DMS53 treated with DMSO at 0.1 percent for 48 hours (cell line): ENCODE measurements at regions not wholly inside any gene's neighbourhood (a gene's known extent, or its start where the extent isn't known, plus 50 kb on each side); places are given as distances from the start of the nearest gene placed in this dataset.

Experiments
- DNase-seq: peaks from one replicate; lab custom pipeline; 2025; ENCODE audit not compliant: unreplicated experiment; lab: John Stamatoyannopoulos, UW

- DNase-seq: no peak
Measured at GRCh38 chr9:23537192-23538066, 288.6 kb downstream of the ELAVL2 start.

- no peak for DNase-seq
Measured at GRCh38 chr9:23538067-23538402, 288.0 kb downstream of the ELAVL2 start.

DNA sequence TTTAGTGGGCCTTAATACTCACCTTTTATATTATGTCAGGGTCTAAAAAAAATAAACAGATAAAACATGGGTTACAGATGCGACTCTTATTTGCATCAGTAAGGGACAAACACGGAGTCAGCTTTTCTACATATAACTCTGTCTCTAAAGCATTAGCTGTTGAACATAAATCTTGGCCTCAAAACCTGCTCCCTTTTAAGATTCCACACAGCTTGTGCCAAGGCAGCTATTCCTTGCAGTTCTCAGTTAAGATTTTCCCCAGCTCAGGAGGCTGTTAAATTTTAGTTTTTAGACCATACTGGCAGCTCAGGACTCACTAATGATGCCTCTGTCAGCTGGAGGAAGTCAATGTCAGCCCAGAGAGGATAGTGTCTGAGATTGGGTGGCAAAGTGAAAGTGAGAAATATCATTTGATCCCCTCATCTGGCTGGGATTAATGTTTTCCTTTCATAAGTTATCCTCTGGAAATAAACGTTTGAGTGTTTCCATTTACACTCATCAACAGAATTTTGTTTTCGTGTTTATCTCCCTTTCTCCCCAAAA is 287.5 kb downstream of the ELAVL2 start:
- no peak for DNase-seq

- DNase-seq: no peak
Measured at GRCh38 chr9:23539311-23539710, 286.7 kb downstream of the ELAVL2 start.

DNA sequence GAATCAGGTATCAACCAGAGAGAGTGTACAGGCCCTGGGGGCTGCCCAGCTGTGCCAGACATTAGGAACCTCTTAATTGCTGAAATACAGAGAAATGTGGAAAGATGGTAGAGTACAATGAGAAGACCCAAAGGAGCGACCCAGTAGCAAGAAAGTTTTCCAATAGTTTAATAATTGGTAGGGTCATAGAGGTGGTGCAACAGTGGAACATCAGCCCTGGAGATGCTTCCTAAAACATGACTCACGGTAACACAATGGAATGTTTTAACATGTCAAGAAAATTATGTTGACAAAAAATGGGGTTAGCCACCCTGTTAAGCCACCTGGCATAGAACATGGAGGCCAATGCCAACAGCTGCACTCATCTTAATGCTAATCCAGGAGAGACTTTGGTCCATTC is 284.1 kb downstream of the ELAVL2 start:
- DNase-seq: no peak

GRCh38 chr9:23542438-23542837 is 283.6 kb downstream of the ELAVL2 start:
- DNase-seq: no peak

DNA sequence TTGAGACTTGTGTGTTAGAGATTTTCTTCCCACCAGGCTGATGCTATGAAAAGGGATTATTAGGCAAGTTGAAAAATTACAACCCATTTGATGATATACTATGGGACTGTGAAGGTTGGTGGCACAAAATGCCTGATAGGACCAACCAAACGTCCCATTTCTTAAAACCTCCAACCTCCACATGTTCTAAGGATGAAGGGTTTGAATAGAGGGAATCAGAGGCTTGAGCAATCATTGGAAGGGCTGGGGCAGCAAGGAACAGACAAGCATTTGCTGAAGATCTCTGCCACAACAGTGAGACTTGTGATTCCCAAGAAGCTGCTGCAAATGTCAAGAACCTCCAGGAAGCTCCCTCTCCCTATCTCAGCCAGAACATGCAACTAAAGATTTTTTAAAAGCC is 283.1 kb downstream of the ELAVL2 start:
- no peak for DNase-seq

DNA sequence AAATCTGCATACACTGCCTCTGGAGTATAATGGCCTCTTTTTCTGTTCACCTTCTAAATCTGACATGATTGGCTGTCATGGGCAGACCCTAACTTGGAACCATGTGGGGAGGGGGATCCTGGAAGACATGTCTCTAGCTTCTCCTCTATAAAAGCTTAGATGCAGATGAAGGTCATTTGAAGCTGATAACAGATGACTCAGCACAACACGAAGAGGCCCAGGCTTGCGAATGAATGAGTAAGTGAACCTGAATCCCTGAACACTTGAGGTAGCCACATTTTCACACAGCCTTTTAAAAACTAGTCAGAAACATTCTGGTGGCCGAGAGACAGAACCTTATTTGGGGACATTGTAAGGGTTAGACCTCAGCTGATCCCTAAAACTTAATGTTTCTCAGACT is 282.6 kb downstream of the ELAVL2 start:
- no peak for DNase-seq

- no peak for DNase-seq
Measured at GRCh38 chr9:23545728-23546127, 280.3 kb downstream of the ELAVL2 start.

DNA sequence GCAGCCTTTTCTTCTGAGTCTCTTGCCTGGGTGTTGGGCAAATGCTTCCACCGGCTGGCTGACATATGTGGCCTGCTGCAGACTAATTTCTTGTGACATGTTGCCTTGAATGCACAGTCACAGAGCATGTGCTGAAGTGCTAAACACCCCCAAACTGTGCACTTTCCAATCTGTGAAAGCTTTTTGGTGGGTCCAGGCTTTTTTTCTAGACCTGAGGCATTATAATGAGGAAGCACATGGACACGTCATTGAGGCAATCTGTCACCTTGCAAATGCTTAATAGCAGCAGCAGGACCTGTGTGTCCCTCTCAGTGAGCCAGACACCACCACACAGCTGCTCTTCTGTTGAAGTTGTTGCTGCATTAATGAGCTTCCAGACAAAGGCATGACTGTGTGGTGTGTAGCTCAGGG is 274.7 kb downstream of the ELAVL2 start:
- DNase-seq: no peak

DNA sequence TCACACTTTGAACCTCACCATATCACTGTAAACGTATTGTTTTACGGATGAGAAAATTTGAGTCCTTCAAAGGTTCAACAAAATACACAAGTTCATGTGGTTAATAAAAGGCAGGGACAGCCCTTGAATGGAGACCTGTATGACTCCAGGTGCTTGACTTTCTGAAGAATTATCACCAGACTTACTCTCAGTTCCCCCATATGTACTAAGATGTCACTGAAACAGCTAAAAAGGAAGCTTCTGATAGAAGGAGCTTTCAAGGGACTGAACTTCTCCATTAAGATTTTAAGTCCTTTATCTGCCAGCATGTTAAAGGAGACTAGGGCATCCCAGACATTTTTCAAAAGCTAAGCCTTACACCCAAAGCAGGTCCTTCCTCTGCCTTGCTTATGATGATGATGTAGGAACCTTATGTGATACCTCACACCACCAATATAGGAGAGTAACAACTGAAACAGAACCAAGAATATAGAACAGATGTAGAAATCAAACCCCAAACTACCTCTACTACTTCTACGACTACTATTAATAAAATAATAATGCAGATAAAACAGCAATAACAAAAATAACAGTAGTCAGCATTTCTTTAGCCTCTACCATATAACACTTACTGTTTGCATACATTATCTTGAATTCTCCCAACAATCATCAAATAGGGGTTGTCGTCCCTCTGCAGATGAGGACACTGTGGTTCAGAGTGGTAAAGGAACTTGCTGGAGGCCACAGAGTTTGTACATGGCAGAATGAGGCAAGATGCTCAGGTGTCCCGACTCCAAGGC is 273.9 kb downstream of the ELAVL2 start:
- no peak for DNase-seq

DNA sequence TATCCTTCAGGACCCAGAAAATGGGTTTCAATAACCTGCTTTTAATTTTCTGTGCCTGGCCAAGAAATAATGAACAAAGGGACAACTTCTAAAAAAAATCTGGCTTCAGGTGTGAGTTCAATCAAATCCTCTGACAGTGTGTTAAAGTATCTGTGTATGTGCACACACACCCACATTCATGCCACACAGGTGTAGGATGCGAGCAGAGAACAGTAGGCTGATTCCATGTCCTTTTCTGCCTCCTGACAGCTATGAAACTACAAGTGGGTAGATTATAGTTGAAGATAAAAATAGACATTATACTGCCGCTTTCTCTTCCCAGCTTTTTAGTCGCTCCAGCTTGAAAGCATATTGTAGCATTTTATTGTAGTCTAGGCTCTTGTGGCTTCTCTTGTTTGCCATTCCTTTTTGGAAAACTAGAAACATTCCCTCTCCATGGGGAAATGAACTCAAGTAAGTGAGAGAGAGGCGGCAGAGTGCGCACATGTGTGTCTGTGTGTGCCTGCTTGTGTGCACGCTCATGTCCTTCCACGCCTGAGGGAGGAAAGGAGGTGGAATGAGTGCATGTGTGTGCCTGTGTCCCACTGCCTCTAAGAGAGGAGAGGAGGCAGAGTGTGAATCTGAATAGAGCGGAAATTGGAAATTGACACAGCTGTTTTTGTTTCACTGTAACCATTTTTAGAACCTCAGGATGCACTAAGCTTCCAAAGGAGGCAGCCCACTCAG is 273.0 kb downstream of the ELAVL2 start:
- DNase-seq: no peak

GRCh38 chr9:23554686-23555085 is 271.4 kb downstream of the ELAVL2 start:
- no peak for DNase-seq

DNA sequence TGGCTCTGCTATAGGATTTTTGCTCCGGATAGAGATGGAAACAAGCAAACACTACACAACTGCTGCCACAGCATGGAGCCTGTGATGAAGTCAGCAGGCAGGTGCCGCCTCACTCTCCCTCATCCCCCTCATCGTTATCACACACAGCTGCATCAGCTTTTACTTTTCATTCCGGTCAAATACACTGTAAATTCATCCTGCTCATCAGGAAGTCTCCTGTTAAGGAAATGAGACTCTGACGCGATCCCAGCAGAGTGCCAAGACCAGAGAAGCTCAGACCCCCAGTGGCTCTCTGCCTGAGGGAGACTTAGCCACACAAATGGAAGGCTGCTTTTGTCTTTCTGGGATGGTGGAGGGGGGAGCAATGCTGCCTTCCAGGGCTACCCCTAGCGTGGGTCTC is 270.2 kb downstream of the ELAVL2 start:
- DNase-seq: no peak

DNA sequence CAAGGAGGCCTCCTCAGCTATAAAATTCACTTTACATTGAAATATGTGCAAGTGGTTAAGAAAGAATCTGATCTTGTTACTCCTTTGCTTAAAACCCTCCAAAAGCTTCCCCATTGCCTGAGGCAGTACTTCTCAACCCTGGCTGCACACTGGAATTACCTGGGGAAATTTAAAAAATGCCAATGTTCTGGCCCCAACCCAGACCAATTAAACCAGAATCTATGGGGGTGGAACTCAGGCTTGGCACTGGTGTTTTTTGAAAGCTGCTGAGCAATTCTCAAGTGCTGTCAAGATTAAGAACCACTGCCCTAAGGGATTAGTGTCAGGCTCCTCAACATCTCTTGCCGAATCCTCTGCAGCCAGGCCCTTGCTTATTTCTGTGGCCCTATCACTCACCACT is 269.6 kb downstream of the ELAVL2 start:
- no peak for DNase-seq

DNA sequence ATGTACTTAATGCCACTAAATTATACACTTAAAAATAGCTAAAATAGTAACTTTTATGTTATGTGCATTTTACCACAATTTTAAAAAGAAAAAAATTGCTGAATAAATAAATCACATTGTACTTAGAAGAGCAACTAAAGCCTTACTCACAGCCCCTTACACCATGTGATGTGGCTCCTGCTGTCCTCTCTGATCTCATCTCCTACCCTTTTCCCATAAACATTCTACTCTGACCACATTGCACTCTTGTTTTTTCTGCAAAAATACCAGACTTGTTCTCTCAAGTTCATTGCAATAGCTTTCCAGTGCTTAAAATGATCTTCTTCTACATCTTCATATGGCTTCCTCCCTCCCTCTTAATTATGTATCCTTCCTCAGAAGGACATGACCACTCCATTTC is 268.4 kb downstream of the ELAVL2 start:
- no peak for DNase-seq

- no peak for DNase-seq
Measured at GRCh38 chr9:23559522-23559921, 266.5 kb downstream of the ELAVL2 start.

GRCh38 chr9:23563517-23563916 is 262.5 kb downstream of the ELAVL2 start:
- DNase-seq: no peak

DNA sequence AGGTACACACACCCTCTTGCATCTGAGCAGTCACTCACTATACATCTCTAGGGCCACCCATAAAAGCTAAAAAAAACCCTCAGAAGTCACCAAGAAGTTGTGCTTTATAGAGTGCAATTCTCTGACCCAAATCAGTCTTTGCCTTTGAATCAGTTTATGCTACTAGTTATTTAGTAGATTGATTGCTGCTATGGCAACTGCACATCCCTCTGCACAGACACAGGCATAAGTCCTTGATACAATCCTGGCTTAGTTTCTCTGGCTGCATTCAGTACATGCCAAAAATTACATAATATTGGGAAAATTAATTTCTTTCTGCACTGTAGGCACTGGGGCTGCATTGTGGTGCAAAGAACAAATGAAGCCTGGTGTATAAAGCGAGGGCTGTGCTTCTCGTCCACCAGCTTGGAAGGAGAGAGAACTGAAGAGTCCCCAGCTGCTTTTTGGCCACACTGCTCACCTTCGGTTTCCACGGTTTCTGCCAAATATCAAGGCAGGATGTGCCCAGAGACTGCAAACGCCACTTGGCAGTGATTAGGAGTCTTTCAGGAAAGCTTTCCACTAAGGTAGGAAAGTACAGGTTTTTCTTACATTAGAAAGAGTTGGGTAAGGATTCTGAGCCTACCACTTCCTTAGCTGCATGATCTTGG is 258.4 kb downstream of the ELAVL2 start:
- no peak for DNase-seq

DNA sequence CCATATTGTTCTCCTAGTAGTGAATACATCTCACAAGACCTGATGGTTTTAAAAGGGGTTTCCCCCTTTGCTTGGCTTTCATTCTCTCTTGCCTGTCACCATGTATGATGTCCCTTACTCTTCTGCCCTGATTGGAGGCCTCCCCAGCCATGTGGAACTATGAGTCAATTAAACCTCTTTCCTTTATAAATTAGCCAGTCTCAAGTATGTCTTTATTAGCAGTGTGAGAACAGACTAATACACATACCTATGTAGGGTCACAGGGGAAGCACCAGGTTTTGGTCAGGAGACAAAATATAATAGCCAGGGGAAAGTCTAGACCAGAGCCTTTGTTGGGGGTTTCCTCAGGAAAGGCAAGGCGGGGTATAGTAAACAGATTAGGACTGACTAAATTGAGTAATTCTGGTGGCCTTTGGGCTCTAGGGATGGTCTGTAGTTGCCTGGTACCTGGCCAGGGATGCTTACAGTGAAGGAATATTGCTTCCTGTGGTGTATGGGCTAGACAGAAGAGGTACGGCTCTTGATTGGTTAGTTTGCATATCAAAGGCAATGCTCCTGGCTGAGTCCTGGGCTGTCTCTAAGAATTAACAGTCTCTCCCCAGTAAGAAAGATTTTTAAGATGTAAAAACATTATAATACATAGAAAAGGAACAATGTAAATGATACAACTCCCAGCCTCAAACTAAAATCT is 254.5 kb downstream of the ELAVL2 start:
- no peak for DNase-seq
